ENCODE measurements at regions not wholly inside any gene's neighbourhood (a gene's known extent, or its start where the extent isn't known, plus 50 kb on each side); places are given as distances from the start of the nearest gene placed in this dataset.

DNA sequence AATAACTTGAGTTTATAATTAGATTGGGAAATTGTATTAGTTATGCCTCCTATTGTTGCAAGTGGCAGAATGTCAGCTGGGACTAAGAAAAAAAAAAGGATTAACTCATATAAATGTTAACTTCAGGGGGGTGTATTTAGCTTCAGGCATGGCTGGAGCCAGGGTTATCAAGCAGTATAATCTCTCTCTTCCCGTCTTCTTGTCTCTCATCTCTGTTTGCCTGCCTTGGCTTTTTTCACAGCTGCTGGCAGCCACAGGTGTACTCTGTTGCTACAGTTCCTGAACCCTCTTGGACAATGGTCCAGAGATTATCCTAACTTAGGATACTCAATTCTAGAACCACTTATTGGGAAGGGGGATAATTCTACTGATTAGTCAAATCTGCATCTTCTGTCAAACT is 370.7 kb upstream of the MEX3C start (continued):
- TF ChIP-seq ZBTB12 (CRISPR knock-in tag; IDR thresholded peaks at IDR 0.05) = no peak
- TF ChIP-seq, protein P1, sequence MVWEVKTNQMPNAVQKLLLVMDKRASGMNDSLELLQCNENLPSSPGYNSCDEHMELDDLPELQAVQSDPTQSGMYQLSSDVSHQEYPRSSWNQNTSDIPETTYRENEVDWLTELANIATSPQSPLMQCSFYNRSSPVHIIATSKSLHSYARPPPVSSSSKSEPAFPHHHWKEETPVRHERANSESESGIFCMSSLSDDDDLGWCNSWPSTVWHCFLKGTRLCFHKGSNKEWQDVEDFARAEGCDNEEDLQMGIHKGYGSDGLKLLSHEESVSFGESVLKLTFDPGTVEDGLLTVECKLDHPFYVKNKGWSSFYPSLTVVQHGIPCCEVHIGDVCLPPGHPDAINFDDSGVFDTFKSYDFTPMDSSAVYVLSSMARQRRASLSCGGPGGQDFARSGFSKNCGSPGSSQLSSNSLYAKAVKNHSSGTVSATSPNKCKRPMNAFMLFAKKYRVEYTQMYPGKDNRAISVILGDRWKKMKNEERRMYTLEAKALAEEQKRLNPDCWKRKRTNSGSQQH (CRISPR knock-in tag; IDR thresholded peaks at IDR 0.05) = no peak

- H3K4me3 ChIP-seq = no peak overlapping the region
- DNase-seq (ENCODE audit: extremely low read depth in 1 of 4, low spot score in 3 of 4) = no peak
- WGBS (ENCODE audit: insufficient coverage, low coverage, missing lambda C conversion rate) = 0% methylated on average over 2 of the region's 2 CpGs
- in situ Hi-C loops (cut with MboI) = no loop called here
- H3K4me2 ChIP-seq (ENCODE audit: insufficient read depth, low read length) = no peak overlapping the region
- no peaks in the 10 kb centered on the region for H3K27me3 ChIP-seq (ENCODE audit: control insufficient read depth in 2 of 2, insufficient read depth in 2 of 2, low read length in 2 of 2)
- no peaks in the 10 kb centered on the region for H3K4me1 ChIP-seq (replicated peaks in 1 of 2; ENCODE audit: control insufficient read depth in 2 of 2, insufficient read depth in 2 of 2, low read length in 2 of 2)
- BruUV-seq (replicated peaks) = no TSS peak
- CTCF ChIA-PET (ENCODE audit: low intra/inter-chr PET ratio) = no interaction called here
- H3K79me2 ChIP-seq (ENCODE audit: control insufficient read depth, insufficient read depth, low read length) = no peaks in the 10 kb centered on the region
- H3K9me1 ChIP-seq (ENCODE audit: control insufficient read depth, insufficient read depth, low read length) = no peaks in the 10 kb centered on the region
- H4K20me1 ChIP-seq (replicated peaks; ENCODE audit: control insufficient read depth, insufficient read depth, low read length) = no peaks in the 10 kb centered on the region
- no peaks in the 10 kb centered on the region for H3K9me3 ChIP-seq (replicated peaks; ENCODE audit: control insufficient read depth, insufficient read depth, low read depth, low read length)
- no peaks in the 10 kb centered on the region for H3K36me3 ChIP-seq (ENCODE audit: control insufficient read depth, insufficient read depth, low read length)
- H3K9ac ChIP-seq (ENCODE audit: insufficient read depth in 1 of 2, low read depth in 2 of 2, low read length in 2 of 2) = no peak overlapping the region
- H3K27ac ChIP-seq (ENCODE audit: extremely low read depth, low read depth, low read length) = no peak overlapping the region
- POLR2A ChIA-PET = no interaction called here
- intact Hi-C loops (cut with micrococcal nuclease) = no loop called here
- ATAC-seq = no peak
- H2AFZ ChIP-seq (ENCODE audit: low read depth, low read length) = no peak overlapping the region
- FAIRE-seq = no peak
- no peak for TF ChIP-seq NFATC3 (IDR thresholded peaks at IDR 0.05)
- no peak for TF ChIP-seq ETV6 (IDR thresholded peaks at IDR 0.05; ENCODE audit: borderline replicate concordance in 1 of 2, low read depth in 2 of 2, low read length in 1 of 2)
- TF ChIP-seq ETV6 (CRISPR knock-in tag; IDR thresholded peaks at IDR 0.05; ENCODE audit: borderline replicate concordance) = no peak
- TF ChIP-seq TAF1 (IDR thresholded peaks at IDR 0.05; ENCODE audit: control insufficient read depth, extremely low read depth, insufficient read depth, low read length, severe bottlenecking) = no peak
- no peak for TF ChIP-seq SMAD2 (IDR thresholded peaks at IDR 0.05; ENCODE audit: low read depth, low read length)
- TF ChIP-seq, protein P2, sequence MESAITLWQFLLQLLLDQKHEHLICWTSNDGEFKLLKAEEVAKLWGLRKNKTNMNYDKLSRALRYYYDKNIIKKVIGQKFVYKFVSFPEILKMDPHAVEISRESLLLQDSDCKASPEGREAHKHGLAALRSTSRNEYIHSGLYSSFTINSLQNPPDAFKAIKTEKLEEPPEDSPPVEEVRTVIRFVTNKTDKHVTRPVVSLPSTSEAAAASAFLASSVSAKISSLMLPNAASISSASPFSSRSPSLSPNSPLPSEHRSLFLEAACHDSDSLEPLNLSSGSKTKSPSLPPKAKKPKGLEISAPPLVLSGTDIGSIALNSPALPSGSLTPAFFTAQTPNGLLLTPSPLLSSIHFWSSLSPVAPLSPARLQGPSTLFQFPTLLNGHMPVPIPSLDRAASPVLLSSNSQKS (CRISPR knock-in tag; IDR thresholded peaks at IDR 0.05) = no peak
- no peak for TF ChIP-seq MAFK (IDR thresholded peaks at IDR 0.05; ENCODE audit: low read length)
- TF ChIP-seq, protein P3, sequence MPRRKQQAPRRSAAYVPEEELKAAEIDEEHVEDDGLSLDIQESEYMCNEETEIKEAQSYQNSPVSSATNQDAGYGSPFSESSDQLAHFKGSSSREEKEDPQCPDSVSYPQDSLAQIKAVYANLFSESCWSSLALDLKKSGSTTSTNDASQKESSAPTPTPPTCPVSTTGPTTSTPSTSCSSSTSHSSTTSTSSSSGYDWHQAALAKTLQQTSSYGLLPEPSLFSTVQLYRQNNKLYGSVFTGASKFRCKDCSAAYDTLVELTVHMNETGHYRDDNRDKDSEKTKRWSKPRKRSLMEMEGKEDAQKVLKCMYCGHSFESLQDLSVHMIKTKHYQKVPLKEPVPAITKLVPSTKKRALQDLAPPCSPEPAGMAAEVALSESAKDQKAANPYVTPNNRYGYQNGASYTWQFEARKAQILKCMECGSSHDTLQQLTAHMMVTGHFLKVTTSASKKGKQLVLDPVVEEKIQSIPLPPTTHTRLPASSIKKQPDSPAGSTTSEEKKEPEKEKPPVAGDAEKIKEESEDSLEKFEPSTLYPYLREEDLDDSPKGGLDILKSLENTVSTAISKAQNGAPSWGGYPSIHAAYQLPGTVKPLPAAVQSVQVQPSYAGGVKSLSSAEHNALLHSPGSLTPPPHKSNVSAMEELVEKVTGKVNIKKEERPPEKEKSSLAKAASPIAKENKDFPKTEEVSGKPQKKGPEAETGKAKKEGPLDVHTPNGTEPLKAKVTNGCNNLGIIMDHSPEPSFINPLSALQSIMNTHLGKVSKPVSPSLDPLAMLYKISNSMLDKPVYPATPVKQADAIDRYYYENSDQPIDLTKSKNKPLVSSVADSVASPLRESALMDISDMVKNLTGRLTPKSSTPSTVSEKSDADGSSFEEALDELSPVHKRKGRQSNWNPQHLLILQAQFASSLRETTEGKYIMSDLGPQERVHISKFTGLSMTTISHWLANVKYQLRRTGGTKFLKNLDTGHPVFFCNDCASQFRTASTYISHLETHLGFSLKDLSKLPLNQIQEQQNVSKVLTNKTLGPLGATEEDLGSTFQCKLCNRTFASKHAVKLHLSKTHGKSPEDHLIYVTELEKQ (CRISPR knock-in tag; IDR thresholded peaks at IDR 0.05) = no peak
- TF ChIP-seq ZNF408 (CRISPR knock-in tag; IDR thresholded peaks at IDR 0.05; ENCODE audit: low read depth) = no peak
- TF ChIP-seq L3MBTL2 (IDR thresholded peaks at IDR 0.05) = no peak
- no peak for TF ChIP-seq KDM1A (IDR thresholded peaks at IDR 0.05)
- no peak for TF ChIP-seq TRIM28 (IDR thresholded peaks at IDR 0.05)
- no peak for TF ChIP-seq BDP1 (IDR thresholded peaks at IDR 0.05; ENCODE audit: insufficient read depth, insufficient read length)
- no peak for TF ChIP-seq SLC30A9 (CRISPR knock-in tag; IDR thresholded peaks at IDR 0.05)
These were observed 371.7 kb upstream of the MEX3C start for GRCh38 chr18:51569153-51569552.

Measured in K562 (cell line).